HAP-1 (cell line): ENCODE measurements at regions not wholly inside any gene's neighbourhood (a gene's known extent, or its start where the extent isn't known, plus 50 kb on each side); places are given as distances from the start of the nearest gene placed in this dataset.
"Not testable (repeated sequence)": the region's sequence is repeated elsewhere in the genome, so short reads cannot be mapped to it uniquely, and the experiment has no call there.

ENCODE experiments used
- DNase-seq, 2 experiments: peaks; one replicate each; pipeline ENCODE4 v3.0.0-alpha.2; 2016 to 2020; ENCODE audit warnings: low spot score in 2 of 2
- H3K27me3 ChIP-seq: fragments of 250-450 bp; sonication (Bioruptor Pico); 2 replicates; pipeline ENCODE4 v1.5.1; 2020; ENCODE audit warnings: low read depth, mild to moderate bottlenecking, moderate library complexity
- H3K36me3 ChIP-seq: fragments of 250-450 bp; sonication (Bioruptor Pico); replicated peaks from 2 replicates; pipeline ENCODE4 v1.5.1; 2020; ENCODE audit warnings: mild to moderate bottlenecking
- H3K4me1 ChIP-seq: fragments of 250-450 bp; sonication (Bioruptor Pico); 2 replicates; pipeline ENCODE4 v1.5.1; 2020; ENCODE audit warnings: mild to moderate bottlenecking
- H3K4me3 ChIP-seq: fragments of 250-450 bp; sonication (Bioruptor Pico); 2 replicates; pipeline ENCODE4 v1.5.1; 2020; ENCODE audit warnings: mild to moderate bottlenecking, moderate library complexity
- H3K9me3 ChIP-seq: fragments of 250-450 bp; sonication (Bioruptor Pico); 2 replicates; pipeline ENCODE4 v1.5.1; 2020; ENCODE audit warnings: mild to moderate bottlenecking, moderate library complexity
- in situ Hi-C: fragments of 300-500 bp; cut with MboI; formaldehyde crosslinking; loops from 3 replicates; pipeline ENCODE4 v1.14.3; 2020; ENCODE audit warnings: low sequenced_read_pairs, inconsistent platforms, mixed read lengths

- no peak overlapping the region for H3K4me3 ChIP-seq
- no peaks in the 10 kb centered on the region for H3K36me3 ChIP-seq
- no peaks in the 10 kb centered on the region for H3K4me1 ChIP-seq
- no peak for DNase-seq
- 0 out of 2 replicates have a peak, but pooled peaks cover 4% of the 10 kb centered on the region for H3K9me3 ChIP-seq
- in situ Hi-C loops, result no loop called here
- H3K27me3 ChIP-seq, result no peaks in the 10 kb centered on the region
Measured at GRCh38 chr2:173697929-173698328, 267.2 kb downstream of the SP3 start.

GRCh38 chr2:173705656-173706055 lies 259.5 kb downstream of the SP3 start:
- Histone ChIP-seq H3K4me3 (no peak overlapping the region), H3K4me1 (no peaks in the 10 kb centered on the region), H3K27me3 (no peaks in the 10 kb centered on the region), H3K36me3 (no peaks in the 10 kb centered on the region), H3K9me3 (no peaks in the 10 kb centered on the region)
- in situ Hi-C loops, result no loop called here
- DNase-seq, result no peak

GRCh38 chr2:173706936-173707335 lies 258.2 kb downstream of the SP3 start:
- DNase-seq, result no peak
- H3K9me3 ChIP-seq, result no peaks in the 10 kb centered on the region
- no peaks in the 10 kb centered on the region for H3K27me3 ChIP-seq
- H3K4me1 ChIP-seq, result no peaks in the 10 kb centered on the region
- H3K36me3 ChIP-seq, result no peaks in the 10 kb centered on the region
- no peak overlapping the region for H3K4me3 ChIP-seq
- in situ Hi-C loops, result no loop called here

GRCh38 chr2:173708806-173709205 lies 256.4 kb downstream of the SP3 start:
- Histone ChIP-seq H3K4me3 (no peak overlapping the region), H3K9me3 (no peaks in the 10 kb centered on the region), H3K27me3 (no peaks in the 10 kb centered on the region), H3K4me1 (no peaks in the 10 kb centered on the region), H3K36me3 (no peaks in the 10 kb centered on the region)
- DNase-seq, result no peak
- in situ Hi-C loops, result no loop called here

GRCh38 chr2:173711816-173712215 lies 253.4 kb downstream of the SP3 start:
- Histone ChIP-seq H3K4me3 (no peak overlapping the region), H3K9me3 (no peaks in the 10 kb centered on the region), H3K27me3 (no peaks in the 10 kb centered on the region), H3K4me1 (peaks cover 8% of the 10 kb centered on the region), H3K36me3 (no peaks in the 10 kb centered on the region)
- in situ Hi-C loops, result no loop called here
- DNase-seq, result no peak

GRCh38 chr2:173713904-173714555 lies 251.1 kb downstream of the SP3 start:
- Histone ChIP-seq H3K36me3 (no peaks in the 10 kb centered on the region), H3K4me3 (no peak overlapping the region), H3K4me1 (peaks cover 8% of the 10 kb centered on the region), H3K27me3 (no peaks in the 10 kb centered on the region), H3K9me3 (no peaks in the 10 kb centered on the region)
- in situ Hi-C loops, result no loop called here
- DNase-seq, result no peak

- Histone ChIP-seq H3K4me3 (no peak overlapping the region), H3K4me1 (peaks cover 8% of the 10 kb centered on the region), H3K27me3 (no peaks in the 10 kb centered on the region), H3K36me3 (no peaks in the 10 kb centered on the region), H3K9me3 (no peaks in the 10 kb centered on the region)
- in situ Hi-C loops, result no loop called here
- DNase-seq, result peak; percentile 33 to 47
Measured at GRCh38 chr2:173715441-173715840, 249.7 kb downstream of the SP3 start.

GRCh38 chr2:173716458-173717052 lies 248.6 kb downstream of the SP3 start:
- H3K4me1 ChIP-seq, result peaks cover 8% of the 10 kb centered on the region
- H3K36me3 ChIP-seq, result no peaks in the 10 kb centered on the region
- H3K27me3 ChIP-seq, result no peaks in the 10 kb centered on the region
- H3K9me3 ChIP-seq, result no peaks in the 10 kb centered on the region
- in situ Hi-C loops, result no loop called here
- DNase-seq, result no peak
- H3K4me3 ChIP-seq, result no peak overlapping the region

- no peak for DNase-seq
- peaks cover 8% of the 10 kb centered on the region for H3K4me1 ChIP-seq
- no peaks in the 10 kb centered on the region for H3K27me3 ChIP-seq
- no peaks in the 10 kb centered on the region for H3K36me3 ChIP-seq
- H3K4me3 ChIP-seq, result no peak overlapping the region
- in situ Hi-C loops, result no loop called here
- no peaks in the 10 kb centered on the region for H3K9me3 ChIP-seq
Measured at GRCh38 chr2:173719471-173719870, 245.7 kb downstream of the SP3 start.

GRCh38 chr2:173720306-173720705 lies 244.9 kb downstream of the SP3 start:
- Histone ChIP-seq H3K9me3 (no peaks in the 10 kb centered on the region), H3K4me1 (peaks cover 6% of the 10 kb centered on the region), H3K36me3 (no peaks in the 10 kb centered on the region), H3K27me3 (no peaks in the 10 kb centered on the region), H3K4me3 (no peak overlapping the region)
- DNase-seq, result no peak
- in situ Hi-C loops, result no loop called here

GRCh38 chr2:173734797-173735196 lies 230.4 kb downstream of the SP3 start:
- H3K4me1 ChIP-seq, result no peaks in the 10 kb centered on the region
- no peak for DNase-seq
- no peaks in the 10 kb centered on the region for H3K9me3 ChIP-seq
- no peaks in the 10 kb centered on the region for H3K36me3 ChIP-seq
- in situ Hi-C loops, result no loop called here
- H3K27me3 ChIP-seq, result no peaks in the 10 kb centered on the region
- H3K4me3 ChIP-seq, result no peak overlapping the region

GRCh38 chr2:173737954-173738575 lies 227.1 kb downstream of the SP3 start:
- H3K4me1 ChIP-seq, in situ Hi-C loops, DNase-seq, H3K36me3 ChIP-seq, H3K4me3 ChIP-seq, H3K9me3 ChIP-seq, H3K27me3 ChIP-seq: not testable (repeated sequence)

- in situ Hi-C loops, result no loop called here
Measured at GRCh38 chr2:173739006-173739405, 226.2 kb downstream of the SP3 start.

GRCh38 chr2:173740639-173741038 lies 224.5 kb downstream of the SP3 start:
- no peak for DNase-seq
- H3K4me3 ChIP-seq, result no peak overlapping the region
- in situ Hi-C loops, result no loop called here
- no peaks in the 10 kb centered on the region for H3K27me3 ChIP-seq
- no peaks in the 10 kb centered on the region for H3K36me3 ChIP-seq
- no peaks in the 10 kb centered on the region for H3K4me1 ChIP-seq
- no peaks in the 10 kb centered on the region for H3K9me3 ChIP-seq

More at GRCh38 chr2:173739006-173739405, 226.2 kb downstream of the SP3 start:
- no peak overlapping the region for H3K4me3 ChIP-seq
- H3K9me3 ChIP-seq, result no peaks in the 10 kb centered on the region
- DNase-seq, result no peak
- no peaks in the 10 kb centered on the region for H3K36me3 ChIP-seq
- no peaks in the 10 kb centered on the region for H3K27me3 ChIP-seq
- H3K4me1 ChIP-seq, result no peaks in the 10 kb centered on the region
